Mesenchymal stem cell (in vitro differentiated cells and primary cell): ENCODE measurements at regions not wholly inside any gene's neighbourhood (a gene's known extent, or its start where the extent isn't known, plus 50 kb on each side); places are given as distances from the start of the nearest gene placed in this dataset.

ENCODE experiments used
- DNase-seq: peaks from one replicate; pipeline ENCODE4 v3.0.0-alpha.2; 2013
- H2AFZ ChIP-seq: one replicate; pipeline ENCODE4 v1.6.1; 2013; ENCODE audit warnings: low read depth, mild to moderate bottlenecking, control low read depth, inconsistent platforms, low read length, moderate library complexity
- H2AK5ac ChIP-seq: 2 replicates; pipeline ENCODE4 v1.6.1; 2013; ENCODE audit warnings: low read length, moderate library complexity, mild to moderate bottlenecking, inconsistent platforms; ENCODE audit not compliant: severe bottlenecking
- H2BK120ac ChIP-seq: one replicate; pipeline ENCODE4 v1.6.1; 2013; ENCODE audit warnings: low read depth, mild to moderate bottlenecking, inconsistent platforms, low read length, moderate library complexity
- H2BK12ac ChIP-seq, 2 experiments: one replicate each; pipeline ENCODE4 v1.6.1; 2013; ENCODE audit warnings: inconsistent platforms in 2 of 2, low read length in 2 of 2, mild to moderate bottlenecking in 2 of 2, moderate library complexity in 2 of 2, control low read depth in 1 of 2
- H2BK15ac ChIP-seq: one replicate; pipeline ENCODE4 v1.6.1; 2013; ENCODE audit warnings: mild to moderate bottlenecking, low read depth, inconsistent platforms; ENCODE audit not compliant: poor library complexity, severe bottlenecking
- H2BK5ac ChIP-seq: 2 replicates; pipeline ENCODE4 v1.6.1; 2013; ENCODE audit warnings: low read depth, mild to moderate bottlenecking, low read length, control low read depth, inconsistent platforms; ENCODE audit not compliant: poor library complexity, severe bottlenecking
- H3K14ac ChIP-seq, 2 experiments: one replicate each; pipeline ENCODE4 v1.6.1; 2013; ENCODE audit warnings: inconsistent platforms in 2 of 2, low read length in 2 of 2, control low read depth in 1 of 2, mild to moderate bottlenecking in 1 of 2, moderate library complexity in 1 of 2
- H3K18ac ChIP-seq, 2 experiments: one replicate each; pipeline ENCODE4 v1.6.1; 2013; ENCODE audit warnings: inconsistent platforms in 2 of 2, low read length in 2 of 2, control low read depth in 1 of 2, low read depth in 1 of 2, mild to moderate bottlenecking in 1 of 2
- H3K23ac ChIP-seq, 2 experiments: one replicate each; pipeline ENCODE4 v1.6.1; 2013; ENCODE audit warnings: inconsistent platforms in 2 of 2, low read length in 2 of 2, mild to moderate bottlenecking in 2 of 2, moderate library complexity in 2 of 2, control low read depth in 1 of 2
- H3K27ac ChIP-seq: 2 replicates; pipeline ENCODE4 v1.5.1; 2013; ENCODE audit warnings: mild to moderate bottlenecking, moderate library complexity, low read length, control low read depth, inconsistent platforms; ENCODE audit not compliant: poor library complexity, severe bottlenecking
- H3K27me3 ChIP-seq, 2 experiments: 2 replicates each; pipeline versions ENCODE4 v1.6.1 to v1.7.0; 2013; ENCODE audit warnings: low read length in 2 of 2, mild to moderate bottlenecking in 2 of 2, moderate library complexity in 2 of 2, control low read depth in 1 of 2, inconsistent platforms in 1 of 2; ENCODE audit not compliant: control insufficient read depth in 1 of 2, insufficient read depth in 1 of 2
- H3K36me3 ChIP-seq, 2 experiments: 2 replicates each; pipeline versions ENCODE4 v1.6.1 to v1.7.0; 2013; ENCODE audit warnings: low read length in 2 of 2, control low read depth in 1 of 2, inconsistent platforms in 1 of 2, low read depth in 1 of 2, mild to moderate bottlenecking in 1 of 2; ENCODE audit not compliant: insufficient read depth in 2 of 2, control insufficient read depth in 1 of 2
- H3K4ac ChIP-seq, 2 experiments: one replicate each; pipeline ENCODE4 v1.6.1; 2013; ENCODE audit warnings: inconsistent platforms in 2 of 2, low read length in 2 of 2, mild to moderate bottlenecking in 2 of 2, moderate library complexity in 2 of 2, control low read depth in 1 of 2, low read depth in 1 of 2
- H3K4me1 ChIP-seq: 2 replicates; pipeline ENCODE4 v1.6.1; 2013; ENCODE audit warnings: low read depth, low read length, control low read depth; ENCODE audit not compliant: control insufficient read depth, insufficient read depth
- H3K4me2 ChIP-seq: 2 replicates; pipeline ENCODE4 v1.6.1; 2013; ENCODE audit warnings: low read length, mild to moderate bottlenecking, inconsistent platforms; ENCODE audit not compliant: poor library complexity, severe bottlenecking
- H3K4me3 ChIP-seq, 2 experiments: 2 replicates each; pipeline versions ENCODE4 v1.5.1 to v1.7.0; 2013; ENCODE audit warnings: low read length in 2 of 2, mild to moderate bottlenecking in 2 of 2, control low read depth in 1 of 2, low read depth in 1 of 2; ENCODE audit not compliant: insufficient read depth in 1 of 2
- H3K79me1 ChIP-seq: replicated peaks from 2 replicates; pipeline ENCODE4 v1.6.1; 2013; ENCODE audit warnings: mild to moderate bottlenecking, control low read depth, low read length, inconsistent platforms; ENCODE audit not compliant: poor library complexity, severe bottlenecking
- H3K9ac ChIP-seq: 2 replicates; pipeline ENCODE4 v1.7.0; 2013; ENCODE audit warnings: mild to moderate bottlenecking, low read length, moderate library complexity
- H3K9me3 ChIP-seq: 2 replicates; pipeline ENCODE4 v1.7.0; 2013; ENCODE audit warnings: mild to moderate bottlenecking, low read length; ENCODE audit not compliant: control insufficient read depth
- H4K8ac ChIP-seq: one replicate; pipeline ENCODE4 v1.6.1; 2013; ENCODE audit warnings: inconsistent platforms, mild to moderate bottlenecking, low read length, moderate library complexity
- H4K91ac ChIP-seq: one replicate; pipeline ENCODE4 v1.6.1; 2013; ENCODE audit warnings: mild to moderate bottlenecking, low read length, inconsistent platforms
- WGBS: methylation state at CpG from one replicate; pipeline ENCODE4 v1.1.7; 2013; ENCODE audit warnings: mixed read lengths; 5-methylcytosine and 5-hydroxymethylcytosine counted together

GRCh38 chr12:93056971-93057535 is 128.0 kb upstream of the EEA1 start:
- no peak overlapping the region for H4K8ac ChIP-seq
- no peaks in the 10 kb centered on the region for H3K9me3 ChIP-seq
- no peaks in the 10 kb centered on the region for H3K36me3 ChIP-seq
- H3K14ac ChIP-seq, result no peak overlapping the region
- H3K27me3 ChIP-seq, result peaks cover 0 to 14% of the 10 kb centered on the region in 2 experiments
- H3K79me1 ChIP-seq, result no peaks in the 10 kb centered on the region
- no peak overlapping the region for H3K4me2 ChIP-seq
- no peaks in the 10 kb centered on the region for H3K4me1 ChIP-seq
- H3K4ac ChIP-seq, result no peak overlapping the region
- no peak overlapping the region for H4K91ac ChIP-seq
- H2AK5ac ChIP-seq, result no peak overlapping the region
- 88% methylated on average over 4 of the region's 4 CpGs for WGBS
- H3K18ac ChIP-seq, result no peak overlapping the region
- no peak overlapping the region for H2BK12ac ChIP-seq
- H3K9ac ChIP-seq, result no peak overlapping the region
- no peak overlapping the region for H2AFZ ChIP-seq
- DNase-seq, result no peak
- no peak overlapping the region for H3K27ac ChIP-seq
- no peak overlapping the region for H3K23ac ChIP-seq
- H3K4me3 ChIP-seq, result no peak overlapping the region
- H2BK5ac ChIP-seq, result no peak overlapping the region
- no peak overlapping the region for H2BK120ac ChIP-seq
- no peak overlapping the region for H2BK15ac ChIP-seq

DNA sequence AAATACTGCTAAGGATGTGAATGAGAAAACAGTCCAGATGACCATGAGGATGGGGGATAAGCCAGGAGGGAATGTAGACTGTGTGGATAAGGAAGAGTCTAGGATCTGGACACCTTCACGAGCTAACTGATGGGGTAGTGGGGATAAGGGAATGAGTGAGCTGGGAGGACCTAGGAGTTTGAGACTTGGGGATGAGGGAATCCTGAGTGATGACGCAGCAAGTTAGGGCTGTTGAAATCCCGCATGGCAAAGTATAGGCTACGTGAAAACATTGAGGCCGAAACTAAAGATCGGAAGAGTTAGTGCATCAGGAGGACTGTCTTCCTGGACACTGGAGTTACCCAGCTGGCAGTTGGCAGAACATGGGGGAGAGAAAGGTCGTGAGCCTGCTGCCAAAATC is 129.2 kb upstream of the EEA1 start:
- Histone ChIP-seq H2BK15ac (no peak overlapping the region), H2BK5ac (no peak overlapping the region)

DNA sequence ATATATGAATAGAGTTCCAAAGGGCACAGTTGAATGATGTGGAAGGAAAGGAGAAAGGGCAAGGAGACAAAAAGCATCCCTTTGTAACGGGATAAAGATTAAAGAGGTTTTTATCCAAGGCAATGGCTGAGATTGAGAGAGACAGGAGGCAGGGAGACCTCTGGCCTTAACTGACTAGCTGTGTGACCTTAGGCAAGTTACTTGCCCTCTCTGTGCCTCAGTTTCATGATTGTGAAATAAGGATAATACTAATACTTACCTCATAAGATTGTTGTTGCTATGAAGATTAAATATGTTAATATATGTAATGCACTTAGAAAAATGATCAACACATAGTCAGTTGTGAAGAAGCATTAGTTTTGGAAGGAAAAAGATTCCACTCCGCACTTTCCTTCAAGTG is 130.2 kb upstream of the EEA1 start:
- H4K8ac ChIP-seq, result no peak overlapping the region
- H3K36me3 ChIP-seq, result no peaks in the 10 kb centered on the region
- H3K27ac ChIP-seq, result no peak overlapping the region
- no peak for DNase-seq
- H4K91ac ChIP-seq, result no peak overlapping the region
- no peak overlapping the region for H2AFZ ChIP-seq
- H3K9me3 ChIP-seq, result no peaks in the 10 kb centered on the region
- no peaks in the 10 kb centered on the region for H3K4me1 ChIP-seq
- no peak overlapping the region for H2BK15ac ChIP-seq
- peaks cover 0 to 33% of the 10 kb centered on the region in 2 experiments for H3K27me3 ChIP-seq
- H3K23ac ChIP-seq, result no peak overlapping the region
- 94% methylated on average over 2 of the region's 2 CpGs for WGBS
- no peak overlapping the region for H3K4me2 ChIP-seq
- no peak overlapping the region for H3K9ac ChIP-seq
- no peak overlapping the region for H2BK12ac ChIP-seq
- H3K79me1 ChIP-seq, result no peaks in the 10 kb centered on the region
- H2BK120ac ChIP-seq, result no peak overlapping the region
- H3K4me3 ChIP-seq, result no peak overlapping the region
- no peak overlapping the region for H2AK5ac ChIP-seq
- H3K14ac ChIP-seq, result no peak overlapping the region
- H2BK5ac ChIP-seq, result no peak overlapping the region
- no peak overlapping the region for H3K4ac ChIP-seq
- H3K18ac ChIP-seq, result no peak overlapping the region

More for the DNA sequence above, 129.2 kb upstream of the EEA1 start:
- no peak overlapping the region for H4K8ac ChIP-seq
- H2BK12ac ChIP-seq, result no peak overlapping the region
- no peak overlapping the region for H2AK5ac ChIP-seq
- H3K23ac ChIP-seq, result no peak overlapping the region
- H3K79me1 ChIP-seq, result no peaks in the 10 kb centered on the region
- no peaks in the 10 kb centered on the region for H3K9me3 ChIP-seq
- no peak overlapping the region for H2AFZ ChIP-seq
- H4K91ac ChIP-seq, result no peak overlapping the region
- no peak overlapping the region for H3K27ac ChIP-seq
- H3K36me3 ChIP-seq, result no peaks in the 10 kb centered on the region
- no peak overlapping the region for H3K18ac ChIP-seq
- WGBS, result 85% methylated on average over 7 of the region's 7 CpGs
- peaks cover 0 to 24% of the 10 kb centered on the region in 2 experiments for H3K27me3 ChIP-seq
- H3K4me1 ChIP-seq, result no peaks in the 10 kb centered on the region
- H3K9ac ChIP-seq, result no peak overlapping the region
- no peak overlapping the region for H3K4me3 ChIP-seq
- DNase-seq, result no peak
- no peak overlapping the region for H2BK120ac ChIP-seq
- H3K14ac ChIP-seq, result no peak overlapping the region
- no peak overlapping the region for H3K4ac ChIP-seq
- no peak overlapping the region for H3K4me2 ChIP-seq

- no peak overlapping the region for H3K4me2 ChIP-seq
- no peak overlapping the region for H3K18ac ChIP-seq
- H3K4me1 ChIP-seq, result no peaks in the 10 kb centered on the region
- DNase-seq, result no peak
- no peak overlapping the region for H2BK15ac ChIP-seq
- no peak overlapping the region for H3K4me3 ChIP-seq
- WGBS, result 99% methylated on average over 4 of the region's 5 CpGs
- no peaks in the 10 kb centered on the region for H3K79me1 ChIP-seq
- H2BK12ac ChIP-seq, result no peak overlapping the region
- H4K91ac ChIP-seq, result no peak overlapping the region
- no peak overlapping the region for H3K9ac ChIP-seq
- H3K23ac ChIP-seq, result no peak overlapping the region
- H2AFZ ChIP-seq, result no peak overlapping the region
- H3K36me3 ChIP-seq, result no peaks in the 10 kb centered on the region
- no peak overlapping the region for H4K8ac ChIP-seq
- H2AK5ac ChIP-seq, result no peak overlapping the region
- H2BK120ac ChIP-seq, result no peak overlapping the region
- H3K4ac ChIP-seq, result no peak overlapping the region
- H3K27me3 ChIP-seq, result peaks cover 0 to 33% of the 10 kb centered on the region in 2 experiments
- no peaks in the 10 kb centered on the region for H3K9me3 ChIP-seq
- H3K27ac ChIP-seq, result no peak overlapping the region
- no peak overlapping the region for H2BK5ac ChIP-seq
- H3K14ac ChIP-seq, result no peak overlapping the region
These were observed 131.0 kb upstream of the EEA1 start for GRCh38 chr12:93059925-93060665.
